HEK293 (cell line): ENCODE measurements at regions not wholly inside any gene's neighbourhood (a gene's known extent, or its start where the extent isn't known, plus 50 kb on each side); places are given as distances from the start of the nearest gene placed in this dataset.

Experiments
- CTCF ChIA-PET: fragments of 350-600 bp; formaldehyde crosslinking; extraction: SDS; loops from one replicate; lab custom pipeline; 2021; ENCODE audit warnings: antibody characterized with exemption; lab: Yijun Ruan, JAX
- POLR2A ChIA-PET: fragments of 300-600 bp; formaldehyde crosslinking; extraction: SDS; loops from one replicate; lab custom pipeline; 2020; ENCODE audit warnings: antibody characterized with exemption, inconsistent platforms; lab: Yijun Ruan, JAX
- H3K27ac ChIP-seq: fragments of 200-500 bp; sonication (Bioruptor generic); 2 replicates; pipeline ENCODE4 v1.5.1; 2014; ENCODE audit warnings: low read depth, low read length, control low read depth, inconsistent platforms; ENCODE audit errors: extremely low read depth
- H3K36me3 ChIP-seq, 2 experiments: fragments of 200-500 bp in 1 of 2; sonication (Bioruptor generic) in 1 of 2; 1 replicate in 1 of 2; 2 replicates in 1 of 2; pipeline ENCODE4 v1.5.1; 2014 to 2017; ENCODE audit warnings: inconsistent platforms in 2 of 2, low read length in 2 of 2; ENCODE audit not compliant: control insufficient read depth in 2 of 2, insufficient read depth in 1 of 2
- H3K4me1 ChIP-seq: fragments of 200-500 bp; sonication (Bioruptor generic); 2 replicates; pipeline ENCODE4 v1.5.1; 2014; ENCODE audit warnings: mild to moderate bottlenecking, low read length, inconsistent platforms; ENCODE audit not compliant: control insufficient read depth, insufficient read depth
- H3K4me3 ChIP-seq: 2 replicates; pipeline ENCODE4 v1.5.1; 2011; ENCODE audit warnings: low read depth, mild to moderate bottlenecking, control low read depth, low read length, moderate library complexity
- H3K9me3 ChIP-seq: fragments of 200-500 bp; sonication (Bioruptor generic); 2 replicates; pipeline ENCODE4 v1.5.1; 2014; ENCODE audit warnings: low read depth, low read length, inconsistent platforms; ENCODE audit not compliant: control insufficient read depth, insufficient read depth
- RBAK ChIP-seq: fragments of 450-650 bp; formaldehyde crosslinking; IDR thresholded peaks from 2 replicates; pipeline ENCODE4 v1.5.1; 2016; ENCODE audit warnings: missing biosample characterization, missing genetic modification characterization
- SALL2 ChIP-seq: fragments of 450-650 bp; formaldehyde crosslinking; IDR thresholded peaks from 2 replicates; pipeline ENCODE4 v1.5.0; 2017; ENCODE audit warnings: missing biosample characterization, mild to moderate bottlenecking, missing genetic modification characterization, borderline replicate concordance
- ZBTB8A ChIP-seq: fragments of 450-650 bp; formaldehyde crosslinking; IDR thresholded peaks from 2 replicates; pipeline ENCODE4 v1.5.1; 2016; ENCODE audit warnings: missing biosample characterization, missing genetic modification characterization
- ZFP3 ChIP-seq: fragments of 450-650 bp; formaldehyde crosslinking; IDR thresholded peaks from 2 replicates; pipeline ENCODE4 v1.5.1; 2016; ENCODE audit warnings: low read depth, missing biosample characterization, missing genetic modification characterization
- ZFP69B ChIP-seq: fragments of 450-650 bp; formaldehyde crosslinking; IDR thresholded peaks from 2 replicates; pipeline ENCODE4 v1.5.1; 2016; ENCODE audit warnings: missing biosample characterization, missing genetic modification characterization
- ZNF133 ChIP-seq: fragments of 450-650 bp; formaldehyde crosslinking; IDR thresholded peaks from 2 replicates; pipeline ENCODE4 v1.5.1; 2016; ENCODE audit warnings: missing biosample characterization, missing genetic modification characterization
- ZNF19 ChIP-seq: fragments of 450-650 bp; formaldehyde crosslinking; IDR thresholded peaks from 2 replicates; pipeline ENCODE4; 2016; ENCODE audit warnings: missing biosample characterization, missing genetic modification characterization, low read depth
- ZNF521 ChIP-seq: fragments of 450-650 bp; formaldehyde crosslinking; IDR thresholded peaks from 2 replicates; pipeline ENCODE4 v1.5.1; 2017; ENCODE audit warnings: missing biosample characterization, mild to moderate bottlenecking, missing genetic modification characterization
- ZNF791 ChIP-seq: fragments of 450-650 bp; formaldehyde crosslinking; IDR thresholded peaks from 2 replicates; pipeline ENCODE4 v1.5.1; 2016; ENCODE audit warnings: missing biosample characterization, missing genetic modification characterization
- ZNF843 ChIP-seq: fragments of 450-650 bp; formaldehyde crosslinking; IDR thresholded peaks from 2 replicates; pipeline ENCODE4 v1.5.1; 2016; ENCODE audit warnings: missing biosample characterization, missing genetic modification characterization
- TF ChIP-seq, protein P1 (sequence below): fragments of 450-650 bp; formaldehyde crosslinking; IDR thresholded peaks from 2 replicates; pipeline ENCODE4 v1.5.1; 2017; ENCODE audit warnings: missing biosample characterization, missing genetic modification characterization
- TF ChIP-seq, protein P2 (sequence below): fragments of 450-650 bp; formaldehyde crosslinking; IDR thresholded peaks from 2 replicates; pipeline ENCODE4 v1.5.1; 2016; ENCODE audit warnings: missing biosample characterization, missing genetic modification characterization
- TF ChIP-seq, protein P3 (sequence below): fragments of 450-650 bp; formaldehyde crosslinking; optimal IDR thresholded peaks from 2 replicates; pipeline ENCODE3; 2016; ENCODE audit warnings: missing biosample characterization, mild to moderate bottlenecking, missing genetic modification characterization
- TF ChIP-seq, protein P4 (sequence below): fragments of 450-650 bp; formaldehyde crosslinking; IDR thresholded peaks from 2 replicates; pipeline ENCODE4 v1.5.1; 2016; ENCODE audit warnings: missing biosample characterization, missing genetic modification characterization
- TF ChIP-seq, protein P5 (sequence below): fragments of 450-650 bp; formaldehyde crosslinking; IDR thresholded peaks from 2 replicates; pipeline ENCODE4 v1.5.1; 2016; ENCODE audit warnings: missing biosample characterization, missing genetic modification characterization
- TF ChIP-seq, protein P6 (sequence below): fragments of 450-650 bp; formaldehyde crosslinking; IDR thresholded peaks from 2 replicates; pipeline ENCODE4 v1.5.1; 2016; ENCODE audit warnings: missing biosample characterization, missing genetic modification characterization, borderline replicate concordance

DNA sequence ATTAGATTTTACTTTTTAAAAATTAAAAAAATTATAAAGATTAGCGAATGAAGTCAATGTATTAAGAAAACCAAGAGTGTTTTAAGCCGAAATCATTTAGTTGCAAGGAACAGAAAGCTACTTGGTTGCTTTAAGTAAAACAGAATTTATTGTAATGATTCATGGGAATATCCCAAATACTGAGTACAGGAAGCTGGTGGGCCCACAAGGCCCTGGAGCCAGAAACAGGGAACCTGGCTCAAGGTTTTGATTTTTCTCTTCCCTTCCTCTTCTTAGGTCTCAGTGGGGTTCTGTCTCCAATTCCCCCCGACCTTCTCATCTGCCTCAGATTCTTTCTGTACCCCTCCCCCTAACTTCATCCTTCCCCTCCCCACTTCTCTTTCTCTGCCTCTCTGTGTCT is 229.0 kb downstream of the TLE3 start:
- Histone ChIP-seq H3K4me3 (no peak overlapping the region), H3K9me3 (no peaks in the 10 kb centered on the region; the same call in none of the 2 replicates), H3K27ac (no peak overlapping the region), H3K4me1 (no peaks in the 10 kb centered on the region), H3K36me3 (no peaks in the 10 kb centered on the region)
- ChIA-PET POLR2A (no interaction called here), CTCF (no interaction called here)
- TF ChIP-seq, protein P1, sequence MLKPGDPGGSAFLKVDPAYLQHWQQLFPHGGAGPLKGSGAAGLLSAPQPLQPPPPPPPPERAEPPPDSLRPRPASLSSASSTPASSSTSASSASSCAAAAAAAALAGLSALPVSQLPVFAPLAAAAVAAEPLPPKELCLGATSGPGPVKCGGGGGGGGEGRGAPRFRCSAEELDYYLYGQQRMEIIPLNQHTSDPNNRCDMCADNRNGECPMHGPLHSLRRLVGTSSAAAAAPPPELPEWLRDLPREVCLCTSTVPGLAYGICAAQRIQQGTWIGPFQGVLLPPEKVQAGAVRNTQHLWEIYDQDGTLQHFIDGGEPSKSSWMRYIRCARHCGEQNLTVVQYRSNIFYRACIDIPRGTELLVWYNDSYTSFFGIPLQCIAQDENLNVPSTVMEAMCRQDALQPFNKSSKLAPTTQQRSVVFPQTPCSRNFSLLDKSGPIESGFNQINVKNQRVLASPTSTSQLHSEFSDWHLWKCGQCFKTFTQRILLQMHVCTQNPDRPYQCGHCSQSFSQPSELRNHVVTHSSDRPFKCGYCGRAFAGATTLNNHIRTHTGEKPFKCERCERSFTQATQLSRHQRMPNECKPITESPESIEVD (tag by site-specific recombination) = no peak
- TF ChIP-seq, protein P2, sequence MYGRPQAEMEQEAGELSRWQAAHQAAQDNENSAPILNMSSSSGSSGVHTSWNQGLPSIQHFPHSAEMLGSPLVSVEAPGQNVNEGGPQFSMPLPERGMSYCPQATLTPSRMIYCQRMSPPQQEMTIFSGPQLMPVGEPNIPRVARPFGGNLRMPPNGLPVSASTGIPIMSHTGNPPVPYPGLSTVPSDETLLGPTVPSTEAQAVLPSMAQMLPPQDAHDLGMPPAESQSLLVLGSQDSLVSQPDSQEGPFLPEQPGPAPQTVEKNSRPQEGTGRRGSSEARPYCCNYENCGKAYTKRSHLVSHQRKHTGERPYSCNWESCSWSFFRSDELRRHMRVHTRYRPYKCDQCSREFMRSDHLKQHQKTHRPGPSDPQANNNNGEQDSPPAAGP = no peak
- TF ChIP-seq ZFP69B (tag by site-specific recombination) = no peak
- no peak for TF ChIP-seq ZNF521 (tag by site-specific recombination)
- TF ChIP-seq ZNF791 (tag by site-specific recombination) = no peak
- TF ChIP-seq, protein P3, sequence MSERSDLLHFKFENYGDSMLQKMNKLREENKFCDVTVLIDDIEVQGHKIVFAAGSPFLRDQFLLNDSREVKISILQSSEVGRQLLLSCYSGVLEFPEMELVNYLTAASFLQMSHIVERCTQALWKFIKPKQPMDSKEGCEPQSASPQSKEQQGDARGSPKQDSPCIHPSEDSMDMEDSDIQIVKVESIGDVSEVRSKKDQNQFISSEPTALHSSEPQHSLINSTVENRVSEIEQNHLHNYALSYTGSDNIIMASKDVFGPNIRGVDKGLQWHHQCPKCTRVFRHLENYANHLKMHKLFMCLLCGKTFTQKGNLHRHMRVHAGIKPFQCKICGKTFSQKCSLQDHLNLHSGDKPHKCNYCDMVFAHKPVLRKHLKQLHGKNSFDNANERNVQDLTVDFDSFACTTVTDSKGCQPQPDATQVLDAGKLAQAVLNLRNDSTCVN (tag by site-specific recombination) = no peak
- TF ChIP-seq, protein P4, sequence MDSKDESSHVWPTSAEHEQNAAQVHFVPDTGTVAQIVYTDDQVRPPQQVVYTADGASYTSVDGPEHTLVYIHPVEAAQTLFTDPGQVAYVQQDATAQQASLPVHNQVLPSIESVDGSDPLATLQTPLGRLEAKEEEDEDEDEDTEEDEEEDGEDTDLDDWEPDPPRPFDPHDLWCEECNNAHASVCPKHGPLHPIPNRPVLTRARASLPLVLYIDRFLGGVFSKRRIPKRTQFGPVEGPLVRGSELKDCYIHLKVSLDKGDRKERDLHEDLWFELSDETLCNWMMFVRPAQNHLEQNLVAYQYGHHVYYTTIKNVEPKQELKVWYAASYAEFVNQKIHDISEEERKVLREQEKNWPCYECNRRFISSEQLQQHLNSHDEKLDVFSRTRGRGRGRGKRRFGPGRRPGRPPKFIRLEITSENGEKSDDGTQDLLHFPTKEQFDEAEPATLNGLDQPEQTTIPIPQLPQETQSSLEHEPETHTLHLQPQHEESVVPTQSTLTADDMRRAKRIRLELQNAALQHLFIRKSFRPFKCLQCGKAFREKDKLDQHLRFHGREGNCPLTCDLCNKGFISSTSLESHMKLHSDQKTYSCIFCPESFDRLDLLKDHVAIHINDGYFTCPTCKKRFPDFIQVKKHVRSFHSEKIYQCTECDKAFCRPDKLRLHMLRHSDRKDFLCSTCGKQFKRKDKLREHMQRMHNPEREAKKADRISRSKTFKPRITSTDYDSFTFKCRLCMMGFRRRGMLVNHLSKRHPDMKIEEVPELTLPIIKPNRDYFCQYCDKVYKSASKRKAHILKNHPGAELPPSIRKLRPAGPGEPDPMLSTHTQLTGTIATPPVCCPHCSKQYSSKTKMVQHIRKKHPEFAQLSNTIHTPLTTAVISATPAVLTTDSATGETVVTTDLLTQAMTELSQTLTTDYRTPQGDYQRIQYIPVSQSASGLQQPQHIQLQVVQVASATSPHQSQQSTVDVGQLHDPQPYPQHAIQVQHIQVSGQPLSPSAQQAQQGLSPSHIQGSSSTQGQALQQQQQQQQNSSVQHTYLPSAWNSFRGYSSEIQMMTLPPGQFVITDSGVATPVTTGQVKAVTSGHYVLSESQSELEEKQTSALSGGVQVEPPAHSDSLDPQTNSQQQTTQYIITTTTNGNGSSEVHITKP = no peak
- TF ChIP-seq, protein P5, sequence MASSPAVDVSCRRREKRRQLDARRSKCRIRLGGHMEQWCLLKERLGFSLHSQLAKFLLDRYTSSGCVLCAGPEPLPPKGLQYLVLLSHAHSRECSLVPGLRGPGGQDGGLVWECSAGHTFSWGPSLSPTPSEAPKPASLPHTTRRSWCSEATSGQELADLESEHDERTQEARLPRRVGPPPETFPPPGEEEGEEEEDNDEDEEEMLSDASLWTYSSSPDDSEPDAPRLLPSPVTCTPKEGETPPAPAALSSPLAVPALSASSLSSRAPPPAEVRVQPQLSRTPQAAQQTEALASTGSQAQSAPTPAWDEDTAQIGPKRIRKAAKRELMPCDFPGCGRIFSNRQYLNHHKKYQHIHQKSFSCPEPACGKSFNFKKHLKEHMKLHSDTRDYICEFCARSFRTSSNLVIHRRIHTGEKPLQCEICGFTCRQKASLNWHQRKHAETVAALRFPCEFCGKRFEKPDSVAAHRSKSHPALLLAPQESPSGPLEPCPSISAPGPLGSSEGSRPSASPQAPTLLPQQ (tag by site-specific recombination) = no peak
- TF ChIP-seq ZFP3 (tag by site-specific recombination) = no peak
- TF ChIP-seq ZBTB8A (tag by site-specific recombination) = no peak
- TF ChIP-seq ZNF843 (tag by site-specific recombination) = no peak
- no peak for TF ChIP-seq SALL2 (tag by site-specific recombination)
- no peak for TF ChIP-seq RBAK
- TF ChIP-seq, protein P6, sequence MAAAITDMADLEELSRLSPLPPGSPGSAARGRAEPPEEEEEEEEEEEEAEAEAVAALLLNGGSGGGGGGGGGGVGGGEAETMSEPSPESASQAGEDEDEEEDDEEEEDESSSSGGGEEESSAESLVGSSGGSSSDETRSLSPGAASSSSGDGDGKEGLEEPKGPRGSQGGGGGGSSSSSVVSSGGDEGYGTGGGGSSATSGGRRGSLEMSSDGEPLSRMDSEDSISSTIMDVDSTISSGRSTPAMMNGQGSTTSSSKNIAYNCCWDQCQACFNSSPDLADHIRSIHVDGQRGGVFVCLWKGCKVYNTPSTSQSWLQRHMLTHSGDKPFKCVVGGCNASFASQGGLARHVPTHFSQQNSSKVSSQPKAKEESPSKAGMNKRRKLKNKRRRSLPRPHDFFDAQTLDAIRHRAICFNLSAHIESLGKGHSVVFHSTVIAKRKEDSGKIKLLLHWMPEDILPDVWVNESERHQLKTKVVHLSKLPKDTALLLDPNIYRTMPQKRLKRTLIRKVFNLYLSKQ (tag by site-specific recombination) = no peak
- TF ChIP-seq ZNF133 (tag by site-specific recombination) = no peak
- TF ChIP-seq ZNF19 (tag by site-specific recombination) = no peak
